Naive thymus-derived CD4-positive, alpha-beta T cell (primary cell): ENCODE measurements at regions not wholly inside any gene's neighbourhood (a gene's known extent, or its start where the extent isn't known, plus 50 kb on each side); places are given as distances from the start of the nearest gene placed in this dataset.

Experiments used
- ATAC-seq: fragments of 150-1000 bp; cut with Tn5 transposase; 2 replicates; pipeline ENCODE4 v1.10.0; 2021; ENCODE audit warnings: mild to moderate bottlenecking, moderate library complexity
- CTCF ChIA-PET: fragments of 350-600 bp; sonication (Branson Sonifier 250); formaldehyde crosslinking; loops from one replicate; lab custom pipeline; 2021; ENCODE audit warnings: antibody characterized with exemption; lab: Charles Lee
- POLR2A ChIA-PET: fragments of 350-600 bp; sonication (Branson Sonifier 250); formaldehyde crosslinking; loops from one replicate; lab custom pipeline; 2021; ENCODE audit warnings: antibody characterized with exemption, inconsistent platforms; lab: Charles Lee
- DNase-seq, 9 donors: peaks; one replicate each; pipeline versions ENCODE4 v3.0.0 to v3.0.0-alpha.2; 2020 to 2022; ENCODE audit warnings: mixed read lengths in 1 of 9
- H3K27ac ChIP-seq: one replicate; pipeline ENCODE4 v1.7.0; 2013; ENCODE audit warnings: mild to moderate bottlenecking, low read depth, low read length, moderate library complexity
- H3K27me3 ChIP-seq, 2 donors: one replicate each; pipeline ENCODE4 v1.7.0; 2013; ENCODE audit warnings: low read length in 2 of 2, mild to moderate bottlenecking in 2 of 2, moderate library complexity in 2 of 2; ENCODE audit not compliant: control insufficient read depth in 2 of 2, insufficient read depth in 2 of 2
- H3K36me3 ChIP-seq, 3 experiments: 1 replicate in 2 of 3; 2 replicates in 1 of 3; pipeline ENCODE4 v1.7.0; 2013; ENCODE audit warnings: low read length in 3 of 3, mild to moderate bottlenecking in 3 of 3, moderate library complexity in 1 of 3; ENCODE audit not compliant: insufficient read depth in 3 of 3, control insufficient read depth in 2 of 3
- H3K4me1 ChIP-seq, 2 donors: one replicate each; pipeline ENCODE4 v1.7.0; 2013; ENCODE audit warnings: low read length in 2 of 2, mild to moderate bottlenecking in 2 of 2, moderate library complexity in 1 of 2; ENCODE audit not compliant: control insufficient read depth in 2 of 2, insufficient read depth in 2 of 2
- H3K4me3 ChIP-seq: 2 replicates; pipeline ENCODE4 v1.7.0; 2013; ENCODE audit warnings: mild to moderate bottlenecking, low read length
- H3K9me3 ChIP-seq, 3 experiments: 1 replicate in 2 of 3; 2 replicates in 1 of 3; pipeline ENCODE4 v1.7.0; 2013; ENCODE audit warnings: low read length in 3 of 3; ENCODE audit not compliant: control insufficient read depth in 2 of 3
- H3K27ac Mint-ChIP-seq, 9 donors: one replicate each; pipeline ENCODE4 v1.8.0; 2020 to 2022; ENCODE audit warnings: mixed read lengths in 9 of 9, mild to moderate bottlenecking in 8 of 9, moderate library complexity in 5 of 9, inconsistent platforms in 2 of 9
- H3K27me3 Mint-ChIP-seq, 5 donors: one replicate each; pipeline ENCODE4 v1.8.0; 2021 to 2022; ENCODE audit warnings: mixed read lengths in 5 of 5, mild to moderate bottlenecking in 1 of 5
- H3K36me3 Mint-ChIP-seq, 5 donors: one replicate each; pipeline ENCODE4 v1.8.0; 2020 to 2022; ENCODE audit warnings: mixed read lengths in 5 of 5, mild to moderate bottlenecking in 3 of 5, inconsistent platforms in 1 of 5
- H3K4me1 Mint-ChIP-seq, 7 donors: one replicate each; pipeline ENCODE4 v1.8.0; 2020 to 2022; ENCODE audit warnings: mixed read lengths in 7 of 7, mild to moderate bottlenecking in 3 of 7, inconsistent platforms in 1 of 7
- H3K4me3 Mint-ChIP-seq, 10 donors: one replicate each; pipeline ENCODE4 v1.8.0; 2020 to 2022; ENCODE audit warnings: mild to moderate bottlenecking in 10 of 10, mixed read lengths in 10 of 10, moderate library complexity in 6 of 10, inconsistent platforms in 2 of 10
- H3K9me3 Mint-ChIP-seq, 11 donors: one replicate each; pipeline ENCODE4 v1.8.0; 2020 to 2022; ENCODE audit warnings: mixed read lengths in 11 of 11, mild to moderate bottlenecking in 4 of 11, inconsistent platforms in 1 of 11, moderate library complexity in 1 of 11
- intact Hi-C, 2 donors: fragments of 100-400 bp; cut with micrococcal nuclease; formaldehyde crosslinking; loops; one replicate each; pipeline ENCODE4 v1.15.1; 2023

- no peaks in the 10 kb centered on the region for H3K27me3 Mint-ChIP-seq
- H3K9me3 ChIP-seq = no peaks in the 10 kb centered on the region
- intact Hi-C loops = no loop called here
- ATAC-seq (no peak), DNase-seq (peak in 5 of 9 donors; percentile 86 to 92 (median 90))
- peak overlapping the region in 4 of 9 donors; percentile 91 to 99 (median 95) for H3K27ac Mint-ChIP-seq
- peak overlapping the region in 5 of 10 donors; percentile 95 to 99 (median 96) for H3K4me3 Mint-ChIP-seq
- POLR2A ChIA-PET = no interaction called here
- H3K36me3 ChIP-seq = peaks cover 0 to 4% (median 0%) of the 10 kb centered on the region in 3 experiments
- H3K4me1 Mint-ChIP-seq = peaks cover 0 to 18% (median 0%) of the 10 kb centered on the region in 7 donors
- CTCF ChIA-PET = no interaction called here
- H3K9me3 Mint-ChIP-seq = peaks cover 0 to 4% (median 0%) of the 10 kb centered on the region in 11 donors
- H3K36me3 Mint-ChIP-seq = peaks cover 0 to 21% (median 10%) of the 10 kb centered on the region in 5 donors
- H3K27me3 ChIP-seq = no peaks in the 10 kb centered on the region
- no peak overlapping the region for H3K4me3 ChIP-seq
- H3K27ac ChIP-seq = peak overlapping the region; percentile 53
- H3K4me1 ChIP-seq = no peaks in the 10 kb centered on the region
Measured at GRCh38 chrX:131792789-131793462, 230.2 kb upstream of the STK26 start.

GRCh38 chrX:131795442-131796229 lies 227.5 kb upstream of the STK26 start:
- Mint-ChIP-seq H3K27me3 (no peaks in the 10 kb centered on the region), H3K27ac (no peak overlapping the region), H3K4me1 (peaks cover 0 to 18% (median 0%) of the 10 kb centered on the region in 7 donors), H3K36me3 (peaks cover 0 to 21% (median 10%) of the 10 kb centered on the region in 5 donors), H3K4me3 (peak overlapping the region in 5 of 10 donors; percentile 49 to 62 (median 58)), H3K9me3 (peaks cover 0 to 4% (median 0%) of the 10 kb centered on the region in 11 donors)
- Histone ChIP-seq H3K4me1 (no peaks in the 10 kb centered on the region), H3K4me3 (no peak overlapping the region), H3K9me3 (no peaks in the 10 kb centered on the region), H3K27me3 (no peaks in the 10 kb centered on the region), H3K36me3 (peaks cover 0 to 4% (median 0%) of the 10 kb centered on the region in 3 experiments), H3K27ac (no peak overlapping the region)
- ATAC-seq (no peak), DNase-seq (no peak)
- intact Hi-C loops = no loop called here
- POLR2A ChIA-PET = no interaction called here
- CTCF ChIA-PET = no interaction called here

DNA sequence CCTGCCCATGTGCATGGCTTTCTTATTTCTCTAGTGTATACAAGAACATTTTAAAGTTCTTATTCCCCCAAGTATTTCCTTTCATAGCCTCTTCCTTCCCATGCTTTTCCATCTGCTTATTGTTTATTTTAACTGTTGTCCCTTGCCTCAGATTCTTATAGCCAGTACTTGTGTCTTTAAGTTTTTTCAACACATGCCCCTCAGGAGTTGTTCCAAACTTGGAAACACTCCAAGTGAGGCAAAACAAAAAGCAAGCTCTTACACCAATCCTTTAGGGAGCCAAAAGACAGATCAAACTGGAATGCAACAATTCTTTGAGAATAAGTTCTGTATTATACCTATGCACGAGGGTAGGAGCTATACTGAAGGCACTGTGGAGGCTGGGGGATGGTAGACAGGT lies 222.0 kb upstream of the STK26 start:
- no peak overlapping the region for H3K27ac ChIP-seq
- ChIA-PET POLR2A (no interaction called here), CTCF (no interaction called here)

DNA sequence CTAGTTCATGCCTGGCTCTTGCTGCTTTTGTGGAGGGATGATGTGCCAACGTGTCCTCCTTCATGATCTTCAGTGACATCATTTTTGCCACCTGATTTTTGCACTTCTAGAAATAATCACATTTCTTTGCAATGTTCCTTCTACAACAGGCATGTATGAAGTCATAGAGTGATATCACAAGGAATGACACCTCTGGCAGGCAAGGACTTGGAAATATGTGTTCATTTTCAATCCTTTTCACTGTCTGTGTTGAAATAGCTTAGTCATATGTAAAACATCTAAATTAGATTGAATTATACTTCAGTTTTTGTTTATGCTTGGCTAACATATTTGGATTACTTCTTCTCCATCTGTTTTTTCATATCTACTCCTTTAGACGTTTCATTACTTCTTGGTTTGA lies 221.2 kb upstream of the STK26 start:
- ATAC-seq = no peak
- Histone ChIP-seq H3K4me3 (no peak overlapping the region), H3K27ac (no peak overlapping the region), H3K9me3 (no peaks in the 10 kb centered on the region), H3K27me3 (no peaks in the 10 kb centered on the region), H3K36me3 (no peaks in the 10 kb centered on the region), H3K4me1 (no peaks in the 10 kb centered on the region)
- H3K9me3 Mint-ChIP-seq = no peaks in the 10 kb centered on the region
- peak overlapping the region in 1 of 9 donors; percentile 76 for H3K27ac Mint-ChIP-seq
- H3K4me3 Mint-ChIP-seq = no peak overlapping the region
- intact Hi-C loops = loop anchor here in 1 of 2 donors (5.0 kb wide), 1 partner anchor 825 kb away; no protein-coding TSS in a partner anchor
- CTCF ChIA-PET = no interaction called here
- no peaks in the 10 kb centered on the region for H3K27me3 Mint-ChIP-seq
- peaks cover 0 to 1% (median 0%) of the 10 kb centered on the region in 5 donors for H3K36me3 Mint-ChIP-seq
- peaks cover 0 to 8% (median 0%) of the 10 kb centered on the region in 7 donors for H3K4me1 Mint-ChIP-seq
- no peak for DNase-seq
- POLR2A ChIA-PET = no interaction called here

More for the DNA sequence above, 222.0 kb upstream of the STK26 start:
- no peaks in the 10 kb centered on the region for H3K9me3 ChIP-seq
- DNase-seq = no peak
- ATAC-seq = no peak
- no peaks in the 10 kb centered on the region for H3K36me3 ChIP-seq
- peaks cover 0 to 1% (median 0%) of the 10 kb centered on the region in 5 donors for H3K36me3 Mint-ChIP-seq
- H3K4me3 Mint-ChIP-seq = no peak overlapping the region
- H3K4me3 ChIP-seq = no peak overlapping the region
- no peaks in the 10 kb centered on the region for H3K27me3 ChIP-seq
- H3K4me1 Mint-ChIP-seq = peaks cover 0 to 10% (median 0%) of the 10 kb centered on the region in 7 donors
- no peaks in the 10 kb centered on the region for H3K27me3 Mint-ChIP-seq
- intact Hi-C loops = loop anchor here in 1 of 2 donors (5.0 kb wide), 1 partner anchor 824 kb away; no protein-coding TSS in a partner anchor
- H3K27ac Mint-ChIP-seq = peak overlapping the region in 1 of 9 donors; percentile 62
- no peaks in the 10 kb centered on the region for H3K4me1 ChIP-seq
- H3K9me3 Mint-ChIP-seq = no peaks in the 10 kb centered on the region

GRCh38 chrX:131802836-131803626 lies 220.1 kb upstream of the STK26 start:
- no peaks in the 10 kb centered on the region for H3K9me3 ChIP-seq
- ATAC-seq (peak; percentile 55), DNase-seq (peak in 6 of 9 donors; percentile 5 to 87 (median 83))
- H3K36me3 ChIP-seq = no peaks in the 10 kb centered on the region
- no peaks in the 10 kb centered on the region for H3K4me1 ChIP-seq
- no peaks in the 10 kb centered on the region for H3K9me3 Mint-ChIP-seq
- ChIA-PET POLR2A (interaction anchor here (0.9 kb wide), 1 partner anchor 10 kb away, joined by 3 read pairs; no protein-coding TSS in a partner anchor), CTCF (interaction anchor here (1.4 kb wide), 1 partner anchor 828 kb away, joined by 3 read pairs; no protein-coding TSS in a partner anchor)
- no peaks in the 10 kb centered on the region for H3K27me3 Mint-ChIP-seq
- H3K4me3 Mint-ChIP-seq = peak overlapping the region in 5 of 10 donors; percentile 76 to 89 (median 86)
- intact Hi-C loops = loop anchor here in 1 of 2 donors (5.0 kb wide), 1 partner anchor 826 kb away; no protein-coding TSS in a partner anchor
- H3K27ac Mint-ChIP-seq = peak overlapping the region in 4 of 9 donors; percentile 31 to 57 (median 41)
- H3K27me3 ChIP-seq = no peaks in the 10 kb centered on the region
- H3K36me3 Mint-ChIP-seq = peaks cover 0 to 1% (median 0%) of the 10 kb centered on the region in 5 donors
- H3K27ac ChIP-seq = peak overlapping the region; percentile 8
- H3K4me1 Mint-ChIP-seq = peaks cover 0 to 8% (median 0%) of the 10 kb centered on the region in 7 donors
- H3K4me3 ChIP-seq = no peak overlapping the region
